ENCODE measurements at regions not wholly inside any gene's neighbourhood (a gene's known extent, or its start where the extent isn't known, plus 50 kb on each side); places are given as distances from the start of the nearest gene placed in this dataset.
"Not testable (repeated sequence)": the region's sequence is repeated elsewhere in the genome, so short reads cannot be mapped to it uniquely, and the experiment has no call there.

DNA sequence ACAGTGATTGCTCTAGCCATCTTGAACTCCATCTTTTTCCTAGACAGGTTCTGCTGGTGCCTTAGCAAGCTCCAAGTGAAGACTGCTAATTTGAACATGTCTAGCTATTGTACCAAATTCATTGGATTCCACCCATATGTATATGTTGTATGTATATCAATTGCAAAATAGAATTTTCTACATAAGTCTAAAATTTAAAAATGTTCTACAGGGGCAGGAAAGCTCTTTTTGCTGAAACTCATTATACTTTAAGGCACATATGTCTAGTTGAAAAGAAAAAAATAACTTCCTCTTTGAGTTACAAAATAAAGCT is 845.3 kb downstream of the MCTP2 start:
- Histone ChIP-seq H3K4me1 (no peaks in the 10 kb centered on the region), H3K27ac (replicated peaks) (no peak overlapping the region), H3K4me3 (no peak overlapping the region), H3K9me3 (replicated peaks) (no peaks in the 10 kb centered on the region), H3K36me3 (no peaks in the 10 kb centered on the region), H3K27me3 (ENCODE audit: low read depth) (no peaks in the 10 kb centered on the region)
- TF ChIP-seq, protein P1, sequence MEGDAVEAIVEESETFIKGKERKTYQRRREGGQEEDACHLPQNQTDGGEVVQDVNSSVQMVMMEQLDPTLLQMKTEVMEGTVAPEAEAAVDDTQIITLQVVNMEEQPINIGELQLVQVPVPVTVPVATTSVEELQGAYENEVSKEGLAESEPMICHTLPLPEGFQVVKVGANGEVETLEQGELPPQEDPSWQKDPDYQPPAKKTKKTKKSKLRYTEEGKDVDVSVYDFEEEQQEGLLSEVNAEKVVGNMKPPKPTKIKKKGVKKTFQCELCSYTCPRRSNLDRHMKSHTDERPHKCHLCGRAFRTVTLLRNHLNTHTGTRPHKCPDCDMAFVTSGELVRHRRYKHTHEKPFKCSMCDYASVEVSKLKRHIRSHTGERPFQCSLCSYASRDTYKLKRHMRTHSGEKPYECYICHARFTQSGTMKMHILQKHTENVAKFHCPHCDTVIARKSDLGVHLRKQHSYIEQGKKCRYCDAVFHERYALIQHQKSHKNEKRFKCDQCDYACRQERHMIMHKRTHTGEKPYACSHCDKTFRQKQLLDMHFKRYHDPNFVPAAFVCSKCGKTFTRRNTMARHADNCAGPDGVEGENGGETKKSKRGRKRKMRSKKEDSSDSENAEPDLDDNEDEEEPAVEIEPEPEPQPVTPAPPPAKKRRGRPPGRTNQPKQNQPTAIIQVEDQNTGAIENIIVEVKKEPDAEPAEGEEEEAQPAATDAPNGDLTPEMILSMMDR (IDR thresholded peaks at IDR 0.05; ENCODE audit: borderline replicate concordance) = no peak
- DNase-seq = no peak
- intact Hi-C loops (cut with micrococcal nuclease) = no loop called here

DNA sequence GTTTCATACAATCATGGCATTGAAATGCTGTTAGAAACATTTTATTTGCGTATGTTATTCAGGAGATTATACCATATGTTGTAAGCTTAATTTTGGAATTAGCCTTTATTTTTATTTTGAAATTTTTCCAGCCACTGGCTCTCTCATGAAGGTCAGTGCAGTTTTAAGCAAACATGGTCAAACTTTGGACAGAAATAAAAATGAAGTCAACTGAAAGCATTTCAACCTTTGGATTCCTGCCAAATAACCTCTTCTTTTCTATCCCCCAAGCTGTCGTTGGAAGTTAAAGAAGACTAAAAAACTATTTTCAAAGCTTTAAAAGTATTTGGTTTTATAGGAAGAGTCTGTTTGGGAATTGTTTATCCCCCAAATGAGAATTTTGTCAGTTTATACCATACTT is 846.6 kb downstream of the MCTP2 start:
- H3K27ac ChIP-seq (replicated peaks) = peak overlapping the region; percentile 67
- no peaks in the 10 kb centered on the region for H3K4me1 ChIP-seq
- H3K36me3 ChIP-seq = no peaks in the 10 kb centered on the region
- no peaks in the 10 kb centered on the region for H3K27me3 ChIP-seq (ENCODE audit: low read depth)
- TF ChIP-seq, protein P1 (IDR thresholded peaks at IDR 0.05; ENCODE audit: borderline replicate concordance) = no peak
- no peak overlapping the region for H3K4me3 ChIP-seq
- no peak for DNase-seq
- intact Hi-C loops (cut with micrococcal nuclease) = no loop called here
- no peaks in the 10 kb centered on the region for H3K9me3 ChIP-seq (replicated peaks)

DNA sequence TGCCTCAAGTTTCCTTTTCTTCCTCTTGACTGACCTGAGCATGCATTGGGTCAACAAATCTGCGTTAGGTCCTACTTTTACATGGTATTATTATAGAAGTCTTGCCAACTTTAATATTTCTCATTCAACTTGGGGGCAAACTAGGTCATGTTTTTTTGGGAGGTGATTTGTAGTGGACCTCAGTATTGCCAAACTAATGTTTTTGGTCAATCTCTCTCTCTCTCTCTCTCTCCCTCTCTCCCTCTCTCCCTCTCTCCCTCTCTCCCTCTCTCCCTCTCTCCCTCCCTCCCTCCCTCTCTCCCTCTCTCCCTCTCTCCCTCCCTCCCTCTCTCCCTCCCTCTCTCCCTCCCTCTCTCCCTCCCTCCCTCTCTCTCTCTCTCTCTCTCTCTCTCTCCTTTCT is 848.9 kb downstream of the MCTP2 start:
- H3K27ac ChIP-seq (replicated peaks); H3K36me3 ChIP-seq; intact Hi-C loops (cut with micrococcal nuclease); DNase-seq; H3K27me3 ChIP-seq (ENCODE audit: low read depth); H3K4me3 ChIP-seq; H3K9me3 ChIP-seq (replicated peaks); H3K4me1 ChIP-seq: not testable (repeated sequence)

DNA sequence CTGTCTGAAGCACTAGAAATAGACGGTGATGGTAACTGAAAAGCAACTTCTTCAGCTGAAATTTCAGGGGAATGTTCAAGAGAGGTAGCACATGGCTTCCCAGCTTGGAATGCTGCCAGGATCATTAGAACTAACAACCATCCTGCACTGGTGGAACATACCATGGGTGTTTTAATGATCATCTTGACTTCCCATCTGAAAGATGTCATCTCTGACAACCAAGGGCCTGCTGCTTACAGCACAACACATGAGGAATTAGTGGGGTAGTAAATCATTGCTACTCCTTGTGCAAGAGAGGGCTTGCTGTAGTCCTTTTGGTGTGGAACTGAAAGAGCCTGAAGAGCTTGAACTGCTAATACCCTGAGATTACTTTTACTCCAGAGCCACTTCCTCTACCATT is 853.7 kb downstream of the MCTP2 start:
- intact Hi-C loops (cut with micrococcal nuclease) = no loop called here
- no peaks in the 10 kb centered on the region for H3K4me1 ChIP-seq
- no peaks in the 10 kb centered on the region for H3K9me3 ChIP-seq (replicated peaks)
- H3K27me3 ChIP-seq (ENCODE audit: low read depth) = no peaks in the 10 kb centered on the region
- no peak overlapping the region for H3K4me3 ChIP-seq
- no peak for DNase-seq
- no peaks in the 10 kb centered on the region for H3K36me3 ChIP-seq
- H3K27ac ChIP-seq (replicated peaks) = peak overlapping the region; percentile 67
- TF ChIP-seq, protein P1 (IDR thresholded peaks at IDR 0.05; ENCODE audit: borderline replicate concordance) = no peak

DNA sequence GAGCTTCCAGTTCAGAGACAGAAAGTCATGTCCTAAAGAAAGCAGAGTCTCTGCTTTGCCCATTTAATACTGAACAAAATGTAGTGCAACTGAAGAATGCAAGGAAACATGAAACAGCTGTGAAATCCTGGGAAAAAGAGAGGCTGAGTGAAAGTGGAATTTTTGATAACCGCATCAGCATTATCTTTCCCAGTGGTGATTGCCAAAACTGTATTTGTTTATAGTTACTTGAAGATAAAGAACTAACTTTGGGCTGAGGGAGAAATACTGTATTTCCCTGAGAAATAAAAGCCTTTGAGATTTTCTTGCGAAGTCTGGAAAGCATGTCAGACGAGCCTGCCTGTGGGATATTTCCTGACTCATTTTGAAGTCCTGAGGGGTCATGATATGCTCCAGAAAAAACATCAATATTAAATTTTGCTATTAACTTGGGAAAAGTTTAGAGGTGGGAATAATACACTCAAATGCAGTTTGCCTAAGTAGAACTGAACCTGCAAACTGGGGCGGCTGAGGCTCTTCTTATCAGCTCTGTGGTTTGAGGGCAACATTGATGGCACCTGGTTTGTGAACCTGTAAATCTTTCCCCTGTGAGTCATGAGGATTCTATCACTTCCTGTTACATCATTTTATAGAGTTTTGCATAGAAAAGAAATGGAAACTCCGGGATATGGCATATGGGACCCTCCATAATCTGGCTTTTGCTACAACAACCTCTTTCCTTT is 855.3 kb downstream of the MCTP2 start:
- Histone ChIP-seq H3K36me3 (no peaks in the 10 kb centered on the region), H3K9me3 (replicated peaks) (no peaks in the 10 kb centered on the region), H3K4me1 (no peaks in the 10 kb centered on the region), H3K27me3 (ENCODE audit: low read depth) (no peaks in the 10 kb centered on the region), H3K27ac (replicated peaks) (peak overlapping the region; percentile 74), H3K4me3 (no peak overlapping the region)
- intact Hi-C loops (cut with micrococcal nuclease) = no loop called here
- TF ChIP-seq, protein P1 (IDR thresholded peaks at IDR 0.05; ENCODE audit: borderline replicate concordance) = no peak
- no peak for DNase-seq

DNA sequence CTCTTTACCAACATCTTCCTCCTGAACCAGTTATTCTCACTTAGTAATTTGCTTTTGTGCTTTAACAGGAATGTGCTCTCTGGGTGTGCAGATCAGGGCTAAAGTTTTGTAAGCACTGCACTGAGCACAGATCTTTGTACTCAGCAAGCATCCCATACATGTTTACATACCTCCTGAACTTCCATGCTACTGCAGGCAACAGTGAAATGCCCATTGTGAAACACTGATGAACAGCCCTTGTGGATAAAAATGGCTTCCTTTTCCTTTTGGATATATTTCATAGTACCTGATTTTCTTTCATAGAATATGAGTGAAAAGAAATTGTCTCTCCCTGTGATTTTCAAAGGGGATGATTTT is 855.9 kb downstream of the MCTP2 start:
- H3K4me3 ChIP-seq = no peak overlapping the region
- H3K27ac ChIP-seq (replicated peaks) = peak overlapping the region; percentile 74
- intact Hi-C loops (cut with micrococcal nuclease) = no loop called here
- DNase-seq = no peak
- TF ChIP-seq, protein P1 (IDR thresholded peaks at IDR 0.05; ENCODE audit: borderline replicate concordance) = no peak
- H3K9me3 ChIP-seq (replicated peaks) = no peaks in the 10 kb centered on the region
- no peaks in the 10 kb centered on the region for H3K27me3 ChIP-seq (ENCODE audit: low read depth)
- no peaks in the 10 kb centered on the region for H3K4me1 ChIP-seq
- no peaks in the 10 kb centered on the region for H3K36me3 ChIP-seq

Data from left ventricle myocardium inferior (tissue), 1 donor.